ENCODE measurements at regions not wholly inside any gene's neighbourhood (a gene's known extent, or its start where the extent isn't known, plus 50 kb on each side); places are given as distances from the start of the nearest gene placed in this dataset.

GRCh38 chr1:22267413-22268175 is 124.7 kb upstream of the WNT4 start:
- DNase-seq, result no peak

- no peak for DNase-seq
Measured at GRCh38 chr1:22268327-22268726, 125.4 kb upstream of the WNT4 start.

- no peak for DNase-seq
Measured at GRCh38 chr1:22271847-22272801, 129.2 kb upstream of the WNT4 start.

- no peak for DNase-seq
Measured at GRCh38 chr1:22273686-22274681, 131.1 kb upstream of the WNT4 start.

- DNase-seq, result no peak
Measured at GRCh38 chr1:22275167-22275566, 132.3 kb upstream of the WNT4 start.

- peak; percentile 79 for DNase-seq
Measured at GRCh38 chr1:22275626-22276395, 132.9 kb upstream of the WNT4 start.

- no peak for DNase-seq
Measured at GRCh38 chr1:22276396-22276748, 133.5 kb upstream of the WNT4 start.

GRCh38 chr1:22277662-22278061 is 134.8 kb upstream of the WNT4 start:
- no peak for DNase-seq

- no peak for DNase-seq
Measured at GRCh38 chr1:22279735-22280134, 136.8 kb upstream of the WNT4 start.

- DNase-seq, result no peak
Measured at GRCh38 chr1:22280526-22280925, 137.6 kb upstream of the WNT4 start.

GRCh38 chr1:22281521-22282363 is 138.8 kb upstream of the WNT4 start:
- DNase-seq, result no peak

- DNase-seq, result peak; percentile 15
Measured at GRCh38 chr1:22282364-22282995, 139.6 kb upstream of the WNT4 start.

- DNase-seq, result peak; percentile 25
Measured at GRCh38 chr1:22283596-22283995, 140.7 kb upstream of the WNT4 start.

- no peak for DNase-seq
Measured at GRCh38 chr1:22284236-22284635, 141.3 kb upstream of the WNT4 start.

GRCh38 chr1:22284906-22285548 is 142.1 kb upstream of the WNT4 start:
- no peak for DNase-seq

- DNase-seq, result no peak
Measured at GRCh38 chr1:22285549-22286396, 142.9 kb upstream of the WNT4 start.

- DNase-seq, result no peak
Measured at GRCh38 chr1:22286491-22286890, 143.6 kb upstream of the WNT4 start.

GRCh38 chr1:22287273-22287672 is 144.4 kb upstream of the WNT4 start:
- no peak for DNase-seq

- DNase-seq, result no peak
Measured at GRCh38 chr1:22287946-22288520, 145.1 kb upstream of the WNT4 start.

Measured in activated CD8-positive, alpha-beta memory T cell treated with anti-CD3 and anti-CD28 coated beads, Interleukin-2, amount 50 U/mL, for 48 hours (primary cell).